ENCODE measurements at regions not wholly inside any gene's neighbourhood (a gene's known extent, or its start where the extent isn't known, plus 50 kb on each side); places are given as distances from the start of the nearest gene placed in this dataset.

DNA sequence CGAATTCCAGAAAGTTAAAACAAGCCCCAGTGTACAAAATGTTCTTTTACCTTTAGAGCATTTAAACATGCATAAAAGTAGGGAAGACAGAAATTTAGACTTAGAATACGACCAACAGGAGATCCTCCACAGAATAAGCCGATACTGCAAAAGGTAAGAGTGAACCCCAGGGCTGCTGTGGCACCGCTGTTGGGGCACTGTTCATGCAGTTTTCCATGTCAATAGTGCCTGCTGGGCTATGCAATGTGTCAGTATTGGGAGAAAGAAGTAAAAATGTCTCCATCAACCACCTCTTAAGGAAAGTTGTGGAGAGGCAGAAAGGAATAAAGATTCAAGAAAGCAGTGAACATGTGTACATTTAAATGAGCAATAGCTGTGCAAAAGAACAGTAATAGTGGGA lies 326.5 kb upstream of the SEMA3C start:
- TF ChIP-seq CREB1 (IDR thresholded peaks at IDR 0.05; ENCODE audit: low read depth) (no peak), TCF12 (IDR thresholded peaks at IDR 0.05; ENCODE audit: low read depth) (no peak), FOXM1 (IDR thresholded peaks at IDR 0.05; ENCODE audit: borderline replicate concordance, low read depth) (no peak), EP300 (IDR thresholded peaks at IDR 0.05; ENCODE audit: borderline replicate concordance) (no peak), YY1 (IDR thresholded peaks at IDR 0.05; ENCODE audit: low read depth) (no peak), CEBPB (IDR thresholded peaks at IDR 0.05) (no peak), NFIC (IDR thresholded peaks at IDR 0.05) (no peak)
- TF ChIP-seq, protein P1, sequence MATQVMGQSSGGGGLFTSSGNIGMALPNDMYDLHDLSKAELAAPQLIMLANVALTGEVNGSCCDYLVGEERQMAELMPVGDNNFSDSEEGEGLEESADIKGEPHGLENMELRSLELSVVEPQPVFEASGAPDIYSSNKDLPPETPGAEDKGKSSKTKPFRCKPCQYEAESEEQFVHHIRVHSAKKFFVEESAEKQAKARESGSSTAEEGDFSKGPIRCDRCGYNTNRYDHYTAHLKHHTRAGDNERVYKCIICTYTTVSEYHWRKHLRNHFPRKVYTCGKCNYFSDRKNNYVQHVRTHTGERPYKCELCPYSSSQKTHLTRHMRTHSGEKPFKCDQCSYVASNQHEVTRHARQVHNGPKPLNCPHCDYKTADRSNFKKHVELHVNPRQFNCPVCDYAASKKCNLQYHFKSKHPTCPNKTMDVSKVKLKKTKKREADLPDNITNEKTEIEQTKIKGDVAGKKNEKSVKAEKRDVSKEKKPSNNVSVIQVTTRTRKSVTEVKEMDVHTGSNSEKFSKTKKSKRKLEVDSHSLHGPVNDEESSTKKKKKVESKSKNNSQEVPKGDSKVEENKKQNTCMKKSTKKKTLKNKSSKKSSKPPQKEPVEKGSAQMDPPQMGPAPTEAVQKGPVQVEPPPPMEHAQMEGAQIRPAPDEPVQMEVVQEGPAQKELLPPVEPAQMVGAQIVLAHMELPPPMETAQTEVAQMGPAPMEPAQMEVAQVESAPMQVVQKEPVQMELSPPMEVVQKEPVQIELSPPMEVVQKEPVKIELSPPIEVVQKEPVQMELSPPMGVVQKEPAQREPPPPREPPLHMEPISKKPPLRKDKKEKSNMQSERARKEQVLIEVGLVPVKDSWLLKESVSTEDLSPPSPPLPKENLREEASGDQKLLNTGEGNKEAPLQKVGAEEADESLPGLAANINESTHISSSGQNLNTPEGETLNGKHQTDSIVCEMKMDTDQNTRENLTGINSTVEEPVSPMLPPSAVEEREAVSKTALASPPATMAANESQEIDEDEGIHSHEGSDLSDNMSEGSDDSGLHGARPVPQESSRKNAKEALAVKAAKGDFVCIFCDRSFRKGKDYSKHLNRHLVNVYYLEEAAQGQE (IDR thresholded peaks at IDR 0.05; ENCODE audit: low read depth), result no peak

DNA sequence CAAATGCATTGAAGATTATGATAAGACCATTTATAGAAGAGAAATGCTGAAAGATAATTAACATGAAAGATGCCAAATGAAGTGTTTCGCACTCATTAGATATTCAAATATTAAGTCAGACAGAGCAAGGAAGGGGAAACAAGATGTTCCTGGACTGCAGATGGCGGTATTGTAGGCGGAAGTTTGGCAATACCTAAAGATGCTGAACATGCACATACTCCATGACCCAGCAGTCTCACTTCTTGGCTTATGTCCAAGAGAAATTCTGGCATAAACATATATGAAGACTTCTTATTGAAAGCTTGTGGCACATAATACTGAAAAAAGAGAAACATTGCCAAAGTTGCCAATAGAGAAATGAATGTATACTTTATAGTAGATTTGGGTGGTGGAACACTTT lies 325.4 kb upstream of the SEMA3C start:
- TF ChIP-seq YY1 (IDR thresholded peaks at IDR 0.05; ENCODE audit: low read depth) (no peak), TAF1 (IDR thresholded peaks at IDR 0.05; ENCODE audit: low read depth) (no peak), TCF12 (IDR thresholded peaks at IDR 0.05; ENCODE audit: low read depth) (no peak), CREB1 (IDR thresholded peaks at IDR 0.05; ENCODE audit: low read depth) (no peak), FOXM1 (IDR thresholded peaks at IDR 0.05; ENCODE audit: borderline replicate concordance, low read depth) (no peak), NFIC (IDR thresholded peaks at IDR 0.05) (no peak), TEAD4 (IDR thresholded peaks at IDR 0.05) (no peak), ZBTB7A (IDR thresholded peaks at IDR 0.05; ENCODE audit: low read depth) (no peak), EGR1 (IDR thresholded peaks at IDR 0.05) (no peak)
- TF ChIP-seq, protein P2, sequence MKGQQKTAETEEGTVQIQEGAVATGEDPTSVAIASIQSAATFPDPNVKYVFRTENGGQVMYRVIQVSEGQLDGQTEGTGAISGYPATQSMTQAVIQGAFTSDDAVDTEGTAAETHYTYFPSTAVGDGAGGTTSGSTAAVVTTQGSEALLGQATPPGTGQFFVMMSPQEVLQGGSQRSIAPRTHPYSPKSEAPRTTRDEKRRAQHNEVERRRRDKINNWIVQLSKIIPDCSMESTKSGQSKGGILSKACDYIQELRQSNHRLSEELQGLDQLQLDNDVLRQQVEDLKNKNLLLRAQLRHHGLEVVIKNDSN (IDR thresholded peaks at IDR 0.05), result no peak

DNA sequence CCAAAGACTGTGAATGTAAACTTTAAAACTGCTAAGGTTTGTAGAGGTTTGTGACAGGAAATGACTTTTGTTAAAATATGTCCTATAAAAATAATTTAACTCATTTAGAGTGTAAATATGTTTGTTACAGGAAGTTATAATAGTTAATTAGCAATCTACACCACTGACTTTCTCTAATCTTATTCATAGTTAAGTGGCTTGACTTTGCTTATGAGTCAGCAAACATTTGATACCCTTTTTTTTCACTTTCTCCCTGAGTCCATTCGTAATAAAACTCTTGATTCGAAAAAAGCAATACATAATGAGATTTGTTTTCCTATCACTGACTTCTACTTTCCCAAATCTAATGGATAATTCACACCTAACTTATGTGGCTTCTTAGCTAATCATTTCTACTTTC lies 317.7 kb upstream of the SEMA3C start:
- TF ChIP-seq TCF12 (IDR thresholded peaks at IDR 0.05; ENCODE audit: low read depth) (no peak), NFIC (IDR thresholded peaks at IDR 0.05) (no peak), CEBPB (IDR thresholded peaks at IDR 0.05) (no peak), TAF1 (IDR thresholded peaks at IDR 0.05; ENCODE audit: low read depth) (no peak)
- TF ChIP-seq, protein P3, sequence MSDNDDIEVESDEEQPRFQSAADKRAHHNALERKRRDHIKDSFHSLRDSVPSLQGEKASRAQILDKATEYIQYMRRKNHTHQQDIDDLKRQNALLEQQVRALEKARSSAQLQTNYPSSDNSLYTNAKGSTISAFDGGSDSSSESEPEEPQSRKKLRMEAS (IDR thresholded peaks at IDR 0.05), result no peak

DNA sequence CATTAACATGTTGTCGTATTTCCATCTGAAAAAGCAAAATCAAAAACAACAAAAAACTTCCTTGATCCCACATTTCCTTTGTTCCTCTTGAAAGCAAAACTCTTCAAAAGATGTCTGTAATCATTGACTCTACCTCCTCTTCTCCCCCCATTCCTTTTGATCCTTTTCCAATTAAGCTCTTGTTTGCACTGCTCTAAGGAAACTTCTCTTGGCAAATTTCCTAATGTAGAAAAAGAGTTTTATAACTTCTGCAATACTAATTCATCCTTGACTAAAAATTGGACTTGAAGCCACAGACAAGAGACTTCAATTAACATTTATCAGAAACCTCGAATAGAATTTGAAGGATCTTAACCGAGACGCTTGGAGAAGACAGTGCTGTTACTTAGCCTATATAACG lies 317.1 kb upstream of the SEMA3C start:
- no peak for TF ChIP-seq EP300 (IDR thresholded peaks at IDR 0.05; ENCODE audit: borderline replicate concordance)
- no peak for TF ChIP-seq EGR1 (IDR thresholded peaks at IDR 0.05)
- TF ChIP-seq TCF12 (IDR thresholded peaks at IDR 0.05; ENCODE audit: low read depth), result no peak
- TF ChIP-seq ZBTB7A (IDR thresholded peaks at IDR 0.05; ENCODE audit: low read depth), result no peak
- TF ChIP-seq CEBPB (IDR thresholded peaks at IDR 0.05), result no peak
- TF ChIP-seq NFIC (IDR thresholded peaks at IDR 0.05), result no peak
- TF ChIP-seq, protein P1 (IDR thresholded peaks at IDR 0.05; ENCODE audit: low read depth), result no peak
- TF ChIP-seq, protein P3 (IDR thresholded peaks at IDR 0.05), result no peak
- TF ChIP-seq YY1 (IDR thresholded peaks at IDR 0.05; ENCODE audit: low read depth), result no peak
- no peak for TF ChIP-seq CREB1 (IDR thresholded peaks at IDR 0.05; ENCODE audit: low read depth)
- TF ChIP-seq, protein P2 (IDR thresholded peaks at IDR 0.05), result no peak
- no peak for TF ChIP-seq TEAD4 (IDR thresholded peaks at IDR 0.05)

DNA sequence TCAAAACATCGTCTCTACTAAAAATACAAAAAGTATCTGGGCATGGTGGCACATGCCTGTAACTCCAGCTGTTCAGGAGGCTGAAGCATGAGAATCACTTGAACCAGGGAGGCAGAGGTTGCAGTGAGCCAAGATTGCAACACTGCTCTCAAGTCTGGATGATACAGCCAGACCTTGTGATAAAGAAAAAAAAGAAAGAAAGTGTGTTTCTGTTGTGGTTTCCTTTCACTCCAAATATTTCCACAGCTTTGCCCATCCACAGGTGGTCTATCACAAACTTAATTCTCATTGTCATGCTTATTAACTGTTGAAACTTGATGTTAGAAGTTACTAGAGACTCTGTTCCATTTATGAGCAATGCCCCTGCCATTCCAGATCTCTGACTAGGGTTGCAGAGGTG lies 316.0 kb upstream of the SEMA3C start:
- TF ChIP-seq RAD21 (IDR thresholded peaks at IDR 0.05; ENCODE audit: low read depth) (no peak), TAF1 (IDR thresholded peaks at IDR 0.05; ENCODE audit: low read depth) (no peak), CEBPB (IDR thresholded peaks at IDR 0.05) (no peak), NFIC (IDR thresholded peaks at IDR 0.05) (no peak), TEAD4 (IDR thresholded peaks at IDR 0.05) (no peak)
- TF ChIP-seq, protein P3 (IDR thresholded peaks at IDR 0.05), result no peak

DNA sequence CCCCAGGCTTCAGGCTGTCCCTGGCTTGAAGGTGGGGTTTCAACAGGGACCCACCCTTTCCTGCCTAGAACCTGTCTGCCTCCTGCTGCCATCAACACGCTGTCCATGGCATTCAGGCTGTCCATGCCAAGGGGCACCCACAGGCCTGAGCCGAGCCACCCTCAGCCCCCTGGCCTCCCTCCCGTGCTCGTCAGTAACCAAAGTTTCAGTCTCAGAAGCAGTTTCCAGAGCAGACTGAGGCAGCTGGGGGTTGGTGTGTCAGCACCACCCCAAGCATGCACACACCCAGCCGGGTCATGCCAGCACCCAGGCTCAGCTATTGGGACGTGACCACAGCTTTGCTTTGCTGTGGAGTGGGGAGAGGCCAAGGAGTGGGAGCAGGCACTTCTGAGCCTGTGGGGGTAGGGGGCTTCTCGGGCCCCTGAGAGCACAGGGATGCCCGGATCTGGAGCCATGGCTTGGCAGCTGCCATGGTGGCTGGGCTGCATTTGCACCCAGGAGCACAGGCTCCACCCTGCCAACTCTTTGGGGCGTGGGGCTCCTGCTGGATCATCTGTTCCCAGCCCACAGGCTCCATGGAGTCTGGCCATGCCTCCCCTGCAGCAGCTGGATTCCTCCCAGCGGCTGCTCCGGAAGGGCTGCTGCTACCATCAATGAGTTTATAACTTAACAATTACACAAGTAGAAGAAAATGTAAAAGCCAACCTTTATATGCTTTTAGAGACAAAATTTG lies 314.5 kb upstream of the SEMA3C start:
- TF ChIP-seq YY1 (IDR thresholded peaks at IDR 0.05; ENCODE audit: low read depth) (no peak), EGR1 (IDR thresholded peaks at IDR 0.05) (no peak), RAD21 (IDR thresholded peaks at IDR 0.05; ENCODE audit: low read depth) (no peak)

Measured in Ishikawa (cell line).